Calu3 (cell line): ENCODE measurements at regions not wholly inside any gene's neighbourhood (a gene's known extent, or its start where the extent isn't known, plus 50 kb on each side); places are given as distances from the start of the nearest gene placed in this dataset.
A peak's percentile ranks its signal among the peaks of the same experiment; 100 is the strongest.

Experiments
- BruUV-seq: library from RNA; stranded (reverse); fragments of 400-500 nt; replicated peaks from 2 replicates; lab custom pipeline; 2021; lab: Mats Ljungman, UMichigan
- CTCF ChIA-PET: fragments of 300-600 bp; sonication (Branson Sonifier 250); formaldehyde crosslinking; loops from one replicate; lab custom pipeline; 2022; ENCODE audit warnings: antibody characterized with exemption; lab: Charles Lee
- DNase-seq: peaks from one replicate; pipeline ENCODE4 v3.0.0; 2022
- H3K27ac Mint-ChIP-seq: one replicate; pipeline ENCODE4 v1.8.0; 2022; ENCODE audit warnings: mixed read lengths; ENCODE audit not compliant: unreplicated experiment
- H3K27me3 Mint-ChIP-seq: one replicate; pipeline ENCODE4 v1.8.0; 2022; ENCODE audit warnings: mixed read lengths; ENCODE audit not compliant: unreplicated experiment
- H3K36me3 Mint-ChIP-seq: one replicate; pipeline ENCODE4 v1.8.0; 2022; ENCODE audit warnings: mild to moderate bottlenecking, moderate library complexity, mixed read lengths; ENCODE audit not compliant: insufficient read depth, unreplicated experiment
- H3K4me1 Mint-ChIP-seq: one replicate; pipeline ENCODE4 v1.8.0; 2022; ENCODE audit warnings: mild to moderate bottlenecking, low read depth, mixed read lengths; ENCODE audit not compliant: unreplicated experiment
- H3K4me3 Mint-ChIP-seq: one replicate; pipeline ENCODE4 v1.8.0; 2022; ENCODE audit warnings: mild to moderate bottlenecking, low read depth, moderate library complexity, mixed read lengths; ENCODE audit not compliant: unreplicated experiment
- H3K9me3 Mint-ChIP-seq: one replicate; pipeline ENCODE4 v1.8.0; 2022; ENCODE audit warnings: low read depth, mixed read lengths; ENCODE audit not compliant: unreplicated experiment
- CTCF ChIP-seq: fragments of 200-600 bp; IDR thresholded peaks from one replicate; pipeline ENCODE4 v1.8.0; 2022; ENCODE audit warnings: antibody characterized with exemption; ENCODE audit not compliant: unreplicated experiment
- intact Hi-C: fragments of 100-400 bp; cut with micrococcal nuclease; formaldehyde crosslinking; loops from one replicate; pipeline ENCODE4 v1.10.0; 2022; ENCODE audit not compliant: unreplicated experiment

DNA sequence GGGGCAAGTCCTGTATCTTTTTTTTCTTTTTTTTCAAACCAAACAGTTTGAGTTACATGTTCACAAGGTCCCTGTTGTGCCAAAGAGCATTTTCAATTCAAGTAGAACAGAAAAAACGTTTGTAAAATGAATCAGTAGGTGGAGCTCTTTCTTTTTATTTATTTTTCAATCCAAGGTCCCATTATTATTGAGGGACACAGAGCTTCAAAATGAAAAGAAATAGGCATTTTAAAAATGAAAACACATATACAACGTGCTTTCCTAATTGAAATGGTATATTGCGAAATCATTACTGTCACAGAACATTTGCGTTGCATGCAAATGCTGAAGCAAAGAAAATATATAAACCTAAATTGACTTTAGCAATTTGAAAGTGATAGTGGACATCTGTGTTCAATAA is 711.0 kb downstream of the MECOM start:
- H3K27ac Mint-ChIP-seq = peak overlapping the region; percentile 84
- intact Hi-C loops = loop anchor here (2.0 to 5.0 kb wide), 6 partner anchors 74 to 790 kb away; no protein-coding TSS in a partner anchor
- no peak for DNase-seq

DNA sequence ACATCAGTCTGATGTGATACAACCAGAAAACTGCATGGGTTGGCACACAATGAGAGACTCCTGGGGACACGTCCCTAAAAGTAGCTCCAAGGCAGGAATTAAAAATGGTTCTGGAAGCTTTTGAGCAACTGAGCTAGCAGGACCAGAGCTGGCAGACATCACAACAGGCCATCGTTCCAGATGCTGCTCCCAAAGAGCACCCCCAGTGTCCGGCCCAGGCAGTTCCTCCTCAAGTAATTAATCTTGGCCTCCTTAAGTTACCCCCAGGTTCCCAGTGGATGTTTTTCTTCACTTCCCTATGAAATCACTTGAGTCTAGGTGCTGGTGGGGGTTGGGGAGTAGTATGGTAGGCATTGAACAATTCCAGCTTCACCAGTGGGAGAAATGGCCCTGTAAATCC is 711.6 kb downstream of the MECOM start:
- CTCF ChIA-PET = interaction anchor here (0.6 to 3.2 kb wide), 29 partner anchors 11 to 794 kb away, joined by 3 to 28 read pairs (median 4); no protein-coding TSS in a partner anchor

More for the DNA sequence above, 711.0 kb downstream of the MECOM start:
- no peak for TF ChIP-seq CTCF
- Mint-ChIP-seq H3K27me3 (no peaks in the 10 kb centered on the region), H3K4me1 (peaks cover 62% of the 10 kb centered on the region), H3K36me3 (no peaks in the 10 kb centered on the region), H3K9me3 (peaks cover under 1% of the 10 kb centered on the region), H3K4me3 (no peak overlapping the region)
- BruUV-seq = no TSS peak
- CTCF ChIA-PET = interaction anchor here (0.6 to 3.2 kb wide), 25 partner anchors 10 to 793 kb away, joined by 3 to 28 read pairs (median 4); no protein-coding TSS in a partner anchor

DNA sequence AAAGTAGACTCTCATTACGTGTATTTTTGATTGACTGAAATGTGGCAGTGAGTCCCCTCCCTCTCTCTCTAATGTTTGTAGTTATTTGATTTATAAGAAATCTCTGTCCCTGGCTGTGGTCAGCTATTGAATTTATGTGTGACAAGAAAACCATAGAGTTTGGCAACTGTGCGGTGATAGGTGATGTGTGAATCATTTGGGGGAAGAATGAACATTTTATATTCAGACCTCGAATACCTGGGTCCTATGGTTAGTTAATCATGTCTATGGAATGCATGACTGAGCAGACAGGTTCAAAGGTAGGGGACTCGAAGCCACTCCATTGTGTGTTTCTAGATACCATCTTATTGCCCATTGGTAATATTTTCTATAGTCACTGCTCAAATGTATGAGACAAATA is 712.1 kb downstream of the MECOM start:
- CTCF ChIA-PET = interaction anchor here (0.5 to 3.2 kb wide), 14 partner anchors 26 to 718 kb away, joined by 3 to 28 read pairs (median 4); no protein-coding TSS in a partner anchor
- H3K36me3 Mint-ChIP-seq = no peaks in the 10 kb centered on the region
- no TSS peak for BruUV-seq

More for the DNA sequence above, 711.6 kb downstream of the MECOM start:
- BruUV-seq = no TSS peak
- intact Hi-C loops = loop anchor here (1.0 to 5.0 kb wide), 11 partner anchors 75 to 790 kb away; no protein-coding TSS in a partner anchor
- Mint-ChIP-seq H3K27ac (peak overlapping the region; percentile 84), H3K36me3 (no peaks in the 10 kb centered on the region), H3K4me3 (no peak overlapping the region), H3K9me3 (peaks cover 4% of the 10 kb centered on the region), H3K4me1 (peaks cover 62% of the 10 kb centered on the region), H3K27me3 (no peaks in the 10 kb centered on the region)
- DNase-seq = peak; percentile 49
- peak; percentile 55 for TF ChIP-seq CTCF

DNA sequence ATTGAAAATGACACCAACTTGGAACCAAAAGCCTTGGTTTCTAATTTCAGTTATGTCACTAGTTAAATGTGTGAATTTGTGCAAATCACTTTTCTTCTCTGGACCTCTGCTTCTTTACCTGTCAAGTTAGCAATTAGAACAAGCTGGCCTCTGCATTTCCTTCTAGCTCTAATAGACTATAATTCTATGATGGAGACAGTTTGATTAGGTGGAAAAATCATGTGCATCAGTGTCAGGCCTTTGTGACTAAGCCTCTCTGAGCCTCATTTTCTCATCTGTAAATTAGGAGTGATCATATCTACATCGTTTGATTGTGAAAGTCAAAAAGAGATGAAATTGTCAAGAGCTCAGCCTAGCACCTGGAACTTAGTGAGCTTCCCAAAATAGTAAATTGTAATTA is 712.9 kb downstream of the MECOM start:
- intact Hi-C loops = loop anchor here (1.0 to 5.0 kb wide), 9 partner anchors 80 to 792 kb away; no protein-coding TSS in a partner anchor
- no TSS peak for BruUV-seq
- Mint-ChIP-seq H3K27ac (peak overlapping the region; percentile 84), H3K9me3 (peaks cover 4% of the 10 kb centered on the region), H3K36me3 (no peaks in the 10 kb centered on the region), H3K27me3 (no peaks in the 10 kb centered on the region), H3K4me3 (peak overlapping the region; percentile 19), H3K4me1 (peaks cover 55% of the 10 kb centered on the region)
- CTCF ChIA-PET = interaction anchor here (0.5 to 3.2 kb wide), 8 partner anchors 26 to 192 kb away, joined by 3 to 28 read pairs (median 4); no protein-coding TSS in a partner anchor
- no peak for DNase-seq
- TF ChIP-seq CTCF = no peak

More for the DNA sequence above, 712.1 kb downstream of the MECOM start:
- Mint-ChIP-seq H3K9me3 (peaks cover 4% of the 10 kb centered on the region), H3K4me1 (peaks cover 57% of the 10 kb centered on the region), H3K27ac (peak overlapping the region; percentile 84), H3K27me3 (no peaks in the 10 kb centered on the region), H3K4me3 (no peak overlapping the region)
- DNase-seq = peak; percentile 76
- no peak for TF ChIP-seq CTCF
- intact Hi-C loops = loop anchor here (1.0 to 5.0 kb wide), 9 partner anchors 81 to 791 kb away; no protein-coding TSS in a partner anchor
